KOPT-K1 (cell line): ENCODE measurements at regions not wholly inside any gene's neighbourhood (a gene's known extent, or its start where the extent isn't known, plus 50 kb on each side); places are given as distances from the start of the nearest gene placed in this dataset.
A peak's percentile ranks its signal among the peaks of the same experiment; 100 is the strongest.
"Not testable (repeated sequence)": the region's sequence is repeated elsewhere in the genome, so short reads cannot be mapped to it uniquely, and the experiment has no call there.

Experiments
- H3K27ac ChIP-seq: fragments of 200-600 bp; sonication (generic); 2 replicates; pipeline ENCODE4 v1.5.1; 2016; ENCODE audit warnings: antibody characterized with exemption, mild to moderate bottlenecking, low read depth, low read length; ENCODE audit not compliant: poor library complexity, severe bottlenecking
- H3K36me3 ChIP-seq: fragments of 200-600 bp; sonication (generic); 2 replicates; pipeline ENCODE4 v1.5.1; 2017; ENCODE audit warnings: antibody characterized with exemption, mild to moderate bottlenecking, low read length, moderate library complexity; ENCODE audit not compliant: insufficient read depth
- H3K9me3 ChIP-seq: fragments of 200-600 bp; sonication (generic); 2 replicates; pipeline ENCODE4 v1.5.1; 2017; ENCODE audit warnings: antibody characterized with exemption, low read length, mild to moderate bottlenecking; ENCODE audit not compliant: insufficient read depth, poor library complexity, severe bottlenecking

GRCh38 chr6:27854421-27854820, 57.8 kb downstream of the OR2B2 start:
- Histone ChIP-seq H3K36me3 (no peaks in the 10 kb centered on the region), H3K27ac (no peak overlapping the region), H3K9me3 (no peaks in the 10 kb centered on the region)

DNA sequence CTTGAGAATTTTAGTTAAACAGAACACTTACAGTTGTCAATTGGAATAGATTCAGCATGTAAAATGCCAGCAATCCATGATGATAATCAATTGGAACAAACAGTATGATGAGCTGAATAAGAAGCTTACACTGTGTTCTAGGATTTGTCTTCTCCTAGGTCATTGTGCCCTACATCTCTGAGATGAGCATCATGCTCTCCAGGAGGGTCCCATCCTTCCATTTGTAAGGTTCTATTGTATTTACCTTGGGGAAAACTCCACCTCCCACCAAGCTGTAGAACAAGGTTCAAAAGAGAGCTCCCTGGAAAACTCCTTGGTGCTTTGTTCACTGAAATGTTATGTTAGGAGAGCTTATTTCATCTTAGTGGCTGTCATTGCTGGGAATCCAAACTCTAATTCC, 60.8 kb downstream of the OR2B2 start:
- no peaks in the 10 kb centered on the region for H3K36me3 ChIP-seq
- no peaks in the 10 kb centered on the region for H3K9me3 ChIP-seq
- no peak overlapping the region for H3K27ac ChIP-seq

GRCh38 chr6:27849001-27849400, 63.2 kb downstream of the OR2B2 start:
- not testable (repeated sequence) for H3K27ac ChIP-seq, H3K36me3 ChIP-seq, H3K9me3 ChIP-seq

- Histone ChIP-seq H3K9me3 (no peaks in the 10 kb centered on the region), H3K36me3 (no peaks in the 10 kb centered on the region), H3K27ac (no peak overlapping the region)
These were observed 64.5 kb downstream of the OR2B2 start for GRCh38 chr6:27847706-27848105.

DNA sequence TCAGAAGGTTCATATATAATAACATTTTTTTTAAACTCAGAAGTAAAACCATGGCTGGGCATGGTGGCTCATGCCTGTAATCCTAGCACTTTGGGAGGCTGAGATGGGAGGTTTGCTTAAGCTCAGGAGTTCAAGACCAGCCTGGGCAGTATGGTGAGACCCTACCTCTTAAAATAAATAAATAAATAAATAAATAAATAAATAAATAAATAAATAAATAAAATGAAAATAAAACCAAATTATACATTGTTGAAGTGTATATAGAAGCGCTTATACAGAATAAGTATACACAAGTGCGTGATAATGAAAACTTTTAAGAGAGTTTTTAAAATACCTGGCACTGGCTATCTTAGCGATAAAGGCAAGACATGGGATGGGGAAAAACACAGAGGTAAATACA, 71.6 kb downstream of the OR2B2 start:
- Histone ChIP-seq H3K9me3 (no peaks in the 10 kb centered on the region), H3K27ac (peak overlapping the region; percentile 98), H3K36me3 (no peaks in the 10 kb centered on the region)

- Histone ChIP-seq H3K9me3 (no peaks in the 10 kb centered on the region), H3K36me3 (no peaks in the 10 kb centered on the region), H3K27ac (peak overlapping the region; percentile 98)
These were observed 72.3 kb downstream of the OR2B2 start for GRCh38 chr6:27839626-27840475.

DNA sequence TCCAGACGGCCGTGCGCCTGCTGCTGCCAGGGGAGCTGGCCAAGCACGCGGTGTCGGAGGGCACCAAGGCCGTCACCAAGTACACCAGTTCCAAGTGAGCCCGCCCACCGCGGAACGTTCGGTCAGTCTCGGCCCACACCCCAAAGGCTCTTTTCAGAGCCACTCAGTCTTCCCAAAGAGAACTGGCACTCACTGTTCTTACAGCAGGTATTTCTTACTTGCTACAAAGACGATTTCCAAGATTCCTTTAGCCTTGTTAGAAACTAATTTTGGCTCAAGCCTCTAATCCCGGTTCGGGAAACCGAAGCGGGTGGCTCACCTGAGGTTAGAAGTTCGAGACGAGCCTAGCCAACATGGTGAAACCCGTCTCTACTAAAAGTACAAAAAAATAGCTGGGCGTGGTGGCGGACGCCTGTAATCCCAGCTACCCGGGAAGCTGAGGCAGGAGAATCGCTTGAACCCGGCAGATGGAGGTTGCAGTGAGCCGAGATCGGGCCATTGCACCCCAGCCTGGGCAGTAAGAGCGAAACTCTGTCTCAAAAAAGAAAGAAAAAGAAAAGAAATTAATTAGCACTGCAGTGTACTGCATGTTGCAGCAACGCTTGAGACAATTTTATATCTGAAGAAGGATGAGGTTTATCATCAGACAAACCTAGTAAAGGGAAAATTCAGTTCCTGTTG, 73.1 kb downstream of the OR2B2 start:
- H3K36me3 ChIP-seq: no peaks in the 10 kb centered on the region
- peak overlapping the region; percentile 98 for H3K27ac ChIP-seq
- H3K9me3 ChIP-seq: no peaks in the 10 kb centered on the region

DNA sequence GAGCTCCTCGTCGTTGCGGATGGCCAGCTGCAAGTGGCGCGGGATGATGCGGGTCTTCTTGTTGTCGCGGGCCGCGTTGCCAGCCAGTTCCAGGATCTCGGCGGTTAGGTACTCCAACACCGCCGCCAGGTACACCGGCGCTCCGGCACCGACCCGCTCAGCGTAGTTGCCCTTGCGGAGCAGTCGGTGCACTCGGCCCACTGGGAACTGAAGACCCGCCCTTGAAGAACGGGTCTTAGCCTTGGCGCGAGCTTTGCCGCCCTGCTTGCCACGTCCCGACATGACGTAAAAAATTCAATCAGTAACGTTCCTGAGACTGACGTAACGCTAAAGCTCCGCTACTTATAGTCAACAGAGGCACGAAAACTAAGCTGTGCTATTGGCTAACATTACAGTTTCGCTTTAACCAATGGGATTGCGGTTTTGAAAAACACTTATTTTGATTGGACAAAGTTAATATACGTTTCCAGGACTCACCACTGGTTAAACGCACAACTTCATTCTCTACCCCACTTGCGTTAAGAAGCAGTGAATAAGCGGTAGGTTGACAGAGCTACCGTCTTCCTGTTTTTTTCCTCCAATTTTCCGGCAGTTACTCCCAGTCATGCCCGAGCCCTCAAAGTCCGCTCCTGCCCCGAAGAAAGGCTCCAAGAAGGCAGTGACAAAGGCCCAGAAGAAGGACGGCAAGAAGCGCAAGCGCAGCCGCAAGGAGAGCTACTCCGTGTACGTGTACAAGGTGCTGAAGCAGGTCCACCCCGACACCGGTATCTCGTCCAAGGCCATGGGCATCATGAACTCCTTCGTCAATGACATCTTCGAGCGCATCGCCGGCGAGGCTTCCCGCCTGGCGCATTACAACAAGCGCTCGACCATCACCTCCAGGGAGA, 73.9 kb downstream of the OR2B2 start:
- peak overlapping the region; percentile 98 for H3K27ac ChIP-seq
- no peaks in the 10 kb centered on the region for H3K9me3 ChIP-seq
- no peaks in the 10 kb centered on the region for H3K36me3 ChIP-seq

DNA sequence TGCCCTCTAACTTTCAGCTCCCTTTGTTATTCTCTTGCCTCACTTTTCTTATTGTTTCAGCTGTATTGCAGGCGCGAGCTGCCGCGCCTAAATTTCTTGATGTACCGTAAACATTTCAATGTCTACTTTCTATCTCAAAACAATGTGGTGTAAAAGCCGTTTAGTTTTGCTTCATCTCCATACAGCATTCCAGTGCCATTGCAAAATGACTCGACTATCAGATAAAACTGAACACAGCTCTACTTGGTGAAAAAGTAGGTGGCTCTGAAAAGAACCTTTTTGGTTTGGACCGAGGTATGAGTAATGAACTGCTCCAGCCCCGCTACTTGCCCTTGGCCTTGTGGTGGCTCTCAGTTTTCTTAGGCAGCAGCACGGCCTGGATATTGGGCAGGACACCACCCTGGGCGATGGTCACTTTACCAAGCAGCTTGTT, 74.6 kb downstream of the OR2B2 start:
- Histone ChIP-seq H3K27ac (peak overlapping the region; percentile 98), H3K9me3 (no peaks in the 10 kb centered on the region), H3K36me3 (no peaks in the 10 kb centered on the region)

DNA sequence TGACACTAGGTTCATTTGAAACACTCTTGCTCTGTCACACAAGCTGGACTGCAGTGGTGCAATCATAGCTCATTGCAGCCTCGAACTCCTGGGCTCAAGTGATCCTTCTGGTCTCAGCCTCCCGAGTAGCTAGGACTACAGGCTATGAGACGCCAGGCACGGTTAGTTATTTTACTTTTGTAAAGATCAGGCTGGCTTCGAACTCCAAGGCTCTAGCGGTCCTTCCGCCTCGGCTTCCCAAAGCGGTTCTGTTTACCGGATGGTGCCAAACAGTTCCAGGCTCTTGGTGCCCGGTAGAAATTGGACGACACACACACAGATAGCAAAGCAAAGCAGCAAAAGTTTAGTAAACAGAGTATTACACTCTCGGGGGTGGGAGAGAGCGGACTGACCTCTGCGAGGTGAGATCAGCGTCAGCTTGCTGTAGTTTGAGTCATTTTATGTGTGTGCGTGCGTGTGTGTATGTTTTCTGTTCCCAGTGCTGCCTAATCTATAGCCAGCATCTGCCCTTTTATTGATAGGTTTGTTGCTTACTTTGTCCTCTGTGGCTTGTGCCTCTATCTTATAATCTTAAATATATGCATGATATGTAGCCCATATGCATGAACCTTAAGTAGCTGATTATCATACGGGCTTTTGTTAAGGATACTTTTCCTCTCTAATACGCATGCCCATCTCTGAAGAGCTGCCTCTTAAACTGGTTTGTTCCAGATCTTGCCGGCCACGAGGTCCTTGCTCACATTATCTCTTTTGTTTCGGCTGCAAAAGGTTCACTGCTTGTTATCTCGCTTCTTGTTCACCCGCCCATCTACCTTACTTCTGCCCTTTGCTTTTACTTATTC, 75.2 kb downstream of the OR2B2 start:
- H3K36me3 ChIP-seq: no peaks in the 10 kb centered on the region
- no peaks in the 10 kb centered on the region for H3K9me3 ChIP-seq
- H3K27ac ChIP-seq: peak overlapping the region; percentile 98

DNA sequence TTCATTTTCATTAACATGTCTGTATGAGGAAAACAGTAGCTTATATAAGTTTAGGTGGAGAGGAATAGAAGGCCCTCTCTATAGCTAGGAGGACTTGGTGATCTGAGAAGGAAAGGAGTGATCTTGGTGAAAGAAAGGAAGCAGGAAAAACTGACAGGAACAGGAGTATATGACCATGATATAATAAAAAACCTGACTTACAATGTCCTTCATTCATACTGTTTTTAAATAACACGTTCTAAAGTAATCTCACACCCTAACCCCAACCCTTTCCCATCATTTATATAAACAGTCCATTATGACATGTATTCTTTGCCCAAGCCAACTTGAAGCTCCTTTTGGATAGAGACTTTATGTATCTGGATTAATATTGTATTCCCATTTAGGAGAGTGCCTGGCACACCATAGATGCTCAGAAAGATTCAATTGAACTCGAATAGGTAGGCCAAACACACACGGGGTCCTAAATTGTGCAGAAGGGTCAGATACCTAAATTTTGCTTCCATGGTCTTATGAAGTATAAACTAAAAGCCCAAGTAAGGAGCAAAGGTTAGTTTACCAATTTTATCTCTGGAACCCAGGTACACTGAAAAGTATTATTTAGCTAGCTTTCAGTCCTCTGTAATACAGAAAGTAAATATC, 75.9 kb downstream of the OR2B2 start:
- Histone ChIP-seq H3K9me3 (no peaks in the 10 kb centered on the region), H3K27ac (peak overlapping the region; percentile 98), H3K36me3 (no peaks in the 10 kb centered on the region)

GRCh38 chr6:27834879-27835549, 77.2 kb downstream of the OR2B2 start:
- H3K36me3 ChIP-seq: no peaks in the 10 kb centered on the region
- no peaks in the 10 kb centered on the region for H3K9me3 ChIP-seq
- peak overlapping the region; percentile 98 for H3K27ac ChIP-seq

DNA sequence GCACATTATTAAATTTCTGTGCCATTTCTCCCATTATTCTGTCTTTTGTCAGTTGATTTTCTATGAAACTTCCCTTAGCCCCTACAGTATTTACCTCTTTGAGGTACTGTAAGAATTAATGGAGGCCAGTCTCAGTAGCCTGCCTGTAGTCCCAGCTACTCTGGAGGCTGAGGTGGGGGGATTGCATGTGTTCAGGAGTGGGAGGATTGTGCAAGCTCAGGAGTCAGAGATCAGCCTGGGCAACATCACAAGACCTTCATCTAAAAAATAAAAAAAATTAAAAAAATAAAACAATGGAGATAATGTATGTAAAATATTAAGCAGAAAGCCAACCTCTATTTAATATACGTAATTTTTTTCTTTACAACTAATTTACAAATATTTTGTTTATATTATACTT, 77.8 kb downstream of the OR2B2 start:
- H3K27ac ChIP-seq: peak overlapping the region; percentile 98
- no peaks in the 10 kb centered on the region for H3K36me3 ChIP-seq
- H3K9me3 ChIP-seq: no peaks in the 10 kb centered on the region
